Transverse colon (tissue), 4 donors: ENCODE measurements at regions not wholly inside any gene's neighbourhood (a gene's known extent, or its start where the extent isn't known, plus 50 kb on each side); places are given as distances from the start of the nearest gene placed in this dataset.

Experiments used
- DNase-seq: peaks from one replicate; pipeline ENCODE4 v3.0.0-alpha.2; 2019
- H3K27ac ChIP-seq, 4 donors: fragments of 200-600 bp; sonication (generic); 2 replicates each; pipeline ENCODE4 v1.5.1; 2016 to 2018; ENCODE audit warnings: inconsistent platforms in 4 of 4
- H3K27me3 ChIP-seq: fragments of 200-600 bp; sonication (generic); 2 replicates; pipeline ENCODE4 v1.5.1; 2017; ENCODE audit warnings: inconsistent platforms
- H3K36me3 ChIP-seq, 4 donors: fragments of 200-600 bp; sonication (generic); 2 replicates each; pipeline ENCODE4 v1.5.1; 2017 to 2019; ENCODE audit warnings: inconsistent platforms in 4 of 4
- H3K4me1 ChIP-seq, 4 donors: fragments of 200-600 bp; sonication (generic); 2 replicates each; pipeline ENCODE4 v1.5.1; 2017 to 2020; ENCODE audit warnings: inconsistent platforms in 4 of 4
- H3K4me3 ChIP-seq, 4 donors: fragments of 200-600 bp; sonication (generic); 1 replicate in 1 of 4; 2 replicates in 3 of 4; pipeline versions ENCODE4 v1.5.1 to v1.6.1; 2017 to 2019; ENCODE audit warnings: inconsistent platforms in 4 of 4
- H3K9me3 ChIP-seq, 2 donors: fragments of 200-600 bp; sonication (generic); 2 replicates each; pipeline ENCODE4 v1.5.1; 2017 to 2019; ENCODE audit warnings: inconsistent platforms in 2 of 2
- EP300 ChIP-seq: sonication (generic); formaldehyde crosslinking; IDR thresholded peaks from one replicate; pipeline ENCODE4 v1.6.1; 2017; ENCODE audit warnings: antibody characterized with exemption, low read depth
- POLR2A ChIP-seq: fragments of 450-650 bp; IDR thresholded peaks from one replicate; pipeline ENCODE4 v1.6.1; 2016; ENCODE audit warnings: antibody characterized with exemption, mild to moderate bottlenecking, moderate library complexity
- POLR2AphosphoS5 ChIP-seq, 3 donors: sonication (generic); formaldehyde crosslinking; IDR thresholded peaks; one replicate each; pipeline ENCODE4 v1.6.1; 2016; ENCODE audit warnings: antibody characterized with exemption in 3 of 3
- WGBS, 2 donors: methylation state at CpG; one replicate each; pipeline ENCODE4 v1.1.5; 2018; ENCODE audit warnings: low coverage in 1 of 2; 5-methylcytosine and 5-hydroxymethylcytosine counted together
- in situ Hi-C, 4 donors: fragments of 200-750 bp; cut with MboI; loops; one replicate each; pipeline versions ENCODE4 v1.15.0 to v1.15.1; 2017; ENCODE audit warnings: low sequenced_read_pairs in 3 of 4, low pct_ligation_motif_present in 1 of 4, low pct_unique_long_range_greater_than_20kb in 1 of 4
- intact Hi-C: fragments of 100-400 bp; cut with DNase I; formaldehyde crosslinking; loops from one replicate; pipeline ENCODE4 v1.15.1; 2023; ENCODE audit warnings: low total_unique reads
- TF ChIP-seq, protein P1 (sequence below), 5 experiments: fragments of 200-600 bp in 3 of 5; fragments of 450-650 bp in 2 of 5; sonication (generic) in 3 of 5; IDR thresholded peaks; 1 replicate in 2 of 5; 2 replicates in 3 of 5; pipeline ENCODE4 v1.5.1; 2016 to 2017; ENCODE audit warnings: antibody characterized with exemption in 5 of 5, inconsistent platforms in 3 of 5, mild to moderate bottlenecking in 2 of 5, moderate library complexity in 1 of 5

DNA sequence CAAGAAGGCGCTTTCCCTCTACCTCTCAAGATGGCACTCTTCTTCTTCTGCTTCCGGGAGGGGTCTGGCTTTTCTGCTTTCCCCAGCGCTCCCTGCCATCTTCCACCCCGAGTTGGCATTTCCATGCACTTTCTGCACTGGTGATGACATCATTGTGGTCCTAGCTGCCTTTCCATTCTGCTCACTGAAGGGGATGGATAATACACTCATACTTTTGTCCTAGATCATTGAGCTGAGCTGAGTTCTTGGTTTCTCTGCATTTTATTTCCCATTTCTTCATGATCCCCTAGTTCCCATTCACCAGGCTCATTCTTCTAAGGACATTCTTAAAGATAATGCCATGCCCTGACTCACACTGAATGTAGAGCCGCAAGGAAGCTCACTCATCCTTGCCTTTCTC lies 96.7 kb downstream of the EDN1 start:
- DNase-seq = no peak
- in situ Hi-C loops (no loop called here), intact Hi-C loops (no loop called here)
- Histone ChIP-seq H3K9me3 (no peaks in the 10 kb centered on the region), H3K4me3 (no peak overlapping the region), H3K27ac (no peak overlapping the region), H3K4me1 (peaks cover 0 to 1% (median 0%) of the 10 kb centered on the region in 4 donors), H3K27me3 (no peaks in the 10 kb centered on the region), H3K36me3 (no peaks in the 10 kb centered on the region)
- TF ChIP-seq POLR2AphosphoS5 (IDR thresholded peaks at IDR 0.05) (no peak), POLR2A (no peak), EP300 (no peak)
- TF ChIP-seq, protein P1, sequence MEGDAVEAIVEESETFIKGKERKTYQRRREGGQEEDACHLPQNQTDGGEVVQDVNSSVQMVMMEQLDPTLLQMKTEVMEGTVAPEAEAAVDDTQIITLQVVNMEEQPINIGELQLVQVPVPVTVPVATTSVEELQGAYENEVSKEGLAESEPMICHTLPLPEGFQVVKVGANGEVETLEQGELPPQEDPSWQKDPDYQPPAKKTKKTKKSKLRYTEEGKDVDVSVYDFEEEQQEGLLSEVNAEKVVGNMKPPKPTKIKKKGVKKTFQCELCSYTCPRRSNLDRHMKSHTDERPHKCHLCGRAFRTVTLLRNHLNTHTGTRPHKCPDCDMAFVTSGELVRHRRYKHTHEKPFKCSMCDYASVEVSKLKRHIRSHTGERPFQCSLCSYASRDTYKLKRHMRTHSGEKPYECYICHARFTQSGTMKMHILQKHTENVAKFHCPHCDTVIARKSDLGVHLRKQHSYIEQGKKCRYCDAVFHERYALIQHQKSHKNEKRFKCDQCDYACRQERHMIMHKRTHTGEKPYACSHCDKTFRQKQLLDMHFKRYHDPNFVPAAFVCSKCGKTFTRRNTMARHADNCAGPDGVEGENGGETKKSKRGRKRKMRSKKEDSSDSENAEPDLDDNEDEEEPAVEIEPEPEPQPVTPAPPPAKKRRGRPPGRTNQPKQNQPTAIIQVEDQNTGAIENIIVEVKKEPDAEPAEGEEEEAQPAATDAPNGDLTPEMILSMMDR (IDR thresholded peaks at IDR 0.05) = no peak
- 91 to 92% methylated on average over 5 of the region's 5 CpGs for WGBS, 2 donors

GRCh38 chr6:12391472-12391871 lies 101.3 kb downstream of the EDN1 start:
- TF ChIP-seq POLR2A = no peak
- TF ChIP-seq, protein P1 (IDR thresholded peaks at IDR 0.05) = no peak
- no peak for TF ChIP-seq EP300
- TF ChIP-seq POLR2AphosphoS5 (IDR thresholded peaks at IDR 0.05) = no peak
- no peak for DNase-seq
- intact Hi-C loops (loop anchor here (1.0 kb wide), 1 partner anchor 28 kb away; no protein-coding TSS in a partner anchor), in situ Hi-C loops (no loop called here)
- no peak overlapping the region for H3K27ac ChIP-seq
- peaks cover 0 to 10% (median 0%) of the 10 kb centered on the region in 4 donors for H3K4me1 ChIP-seq
- H3K27me3 ChIP-seq = no peaks in the 10 kb centered on the region
- 50 to 61% methylated on average over 2 to 3 of the region's 3 CpGs for WGBS, 2 donors
- H3K4me3 ChIP-seq = no peak overlapping the region
- no peaks in the 10 kb centered on the region for H3K36me3 ChIP-seq
- H3K9me3 ChIP-seq = no peaks in the 10 kb centered on the region

GRCh38 chr6:12392490-12392889 lies 102.3 kb downstream of the EDN1 start:
- no peaks in the 10 kb centered on the region for H3K27me3 ChIP-seq
- DNase-seq = no peak
- no peaks in the 10 kb centered on the region for H3K9me3 ChIP-seq
- peaks cover 0 to 10% (median 0%) of the 10 kb centered on the region in 4 donors for H3K4me1 ChIP-seq
- H3K27ac ChIP-seq = no peak overlapping the region
- in situ Hi-C loops = no loop called here
- H3K36me3 ChIP-seq = no peaks in the 10 kb centered on the region
- intact Hi-C loops = no loop called here
- WGBS, 2 donors = 57 to 68% methylated on average over 4 to 6 of the region's 6 CpGs
- no peak overlapping the region for H3K4me3 ChIP-seq
- TF ChIP-seq POLR2AphosphoS5 (IDR thresholded peaks at IDR 0.05) (no peak), EP300 (no peak), POLR2A (no peak)
- TF ChIP-seq, protein P1 (IDR thresholded peaks at IDR 0.05) = no peak

GRCh38 chr6:12393100-12393499 lies 102.9 kb downstream of the EDN1 start:
- no peak overlapping the region for H3K4me3 ChIP-seq
- no peaks in the 10 kb centered on the region for H3K36me3 ChIP-seq
- no peaks in the 10 kb centered on the region for H3K27me3 ChIP-seq
- WGBS, 2 donors = 92 to 93% methylated on average over 1 of the region's 1 CpG
- no peak overlapping the region for H3K27ac ChIP-seq
- no peak for TF ChIP-seq EP300
- TF ChIP-seq, protein P1 (IDR thresholded peaks at IDR 0.05) = no peak
- no peak for TF ChIP-seq POLR2A
- H3K4me1 ChIP-seq = peaks cover 0 to 10% (median 0%) of the 10 kb centered on the region in 4 donors
- H3K9me3 ChIP-seq = no peaks in the 10 kb centered on the region
- no peak for DNase-seq
- in situ Hi-C loops = no loop called here
- intact Hi-C loops = no loop called here
